ENCODE measurements at regions not wholly inside any gene's neighbourhood (a gene's known extent, or its start where the extent isn't known, plus 50 kb on each side); places are given as distances from the start of the nearest gene placed in this dataset.

- WGBS, 2 donors = 81 to 88% methylated on average over 3 of the region's 3 CpGs
- no peak for TF ChIP-seq POLR2AphosphoS5 (IDR thresholded peaks at IDR 0.05)
- TF ChIP-seq EP300 (IDR thresholded peaks at IDR 0.05) = no peak
- no peak for TF ChIP-seq POLR2A (IDR thresholded peaks at IDR 0.05)
- TF ChIP-seq, protein P1, sequence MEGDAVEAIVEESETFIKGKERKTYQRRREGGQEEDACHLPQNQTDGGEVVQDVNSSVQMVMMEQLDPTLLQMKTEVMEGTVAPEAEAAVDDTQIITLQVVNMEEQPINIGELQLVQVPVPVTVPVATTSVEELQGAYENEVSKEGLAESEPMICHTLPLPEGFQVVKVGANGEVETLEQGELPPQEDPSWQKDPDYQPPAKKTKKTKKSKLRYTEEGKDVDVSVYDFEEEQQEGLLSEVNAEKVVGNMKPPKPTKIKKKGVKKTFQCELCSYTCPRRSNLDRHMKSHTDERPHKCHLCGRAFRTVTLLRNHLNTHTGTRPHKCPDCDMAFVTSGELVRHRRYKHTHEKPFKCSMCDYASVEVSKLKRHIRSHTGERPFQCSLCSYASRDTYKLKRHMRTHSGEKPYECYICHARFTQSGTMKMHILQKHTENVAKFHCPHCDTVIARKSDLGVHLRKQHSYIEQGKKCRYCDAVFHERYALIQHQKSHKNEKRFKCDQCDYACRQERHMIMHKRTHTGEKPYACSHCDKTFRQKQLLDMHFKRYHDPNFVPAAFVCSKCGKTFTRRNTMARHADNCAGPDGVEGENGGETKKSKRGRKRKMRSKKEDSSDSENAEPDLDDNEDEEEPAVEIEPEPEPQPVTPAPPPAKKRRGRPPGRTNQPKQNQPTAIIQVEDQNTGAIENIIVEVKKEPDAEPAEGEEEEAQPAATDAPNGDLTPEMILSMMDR (IDR thresholded peaks at IDR 0.05) = no peak
- intact Hi-C loops (cut with DNase I) = no loop called here
Measured at GRCh38 chr3:88572450-88572849, 422.7 kb downstream of the C3orf38 start.

GRCh38 chr3:88573472-88573871 is 423.7 kb downstream of the C3orf38 start:
- intact Hi-C loops (cut with DNase I) = no loop called here
- no peak overlapping the region for H3K27ac ChIP-seq
- TF ChIP-seq POLR2AphosphoS5 (IDR thresholded peaks at IDR 0.05) = no peak
- TF ChIP-seq EP300 (IDR thresholded peaks at IDR 0.05) = no peak
- TF ChIP-seq POLR2A (IDR thresholded peaks at IDR 0.05) = no peak
- TF ChIP-seq, protein P1 (IDR thresholded peaks at IDR 0.05) = no peak
- H3K27me3 ChIP-seq = no peaks in the 10 kb centered on the region
- DNase-seq = no peak
- H3K4me1 ChIP-seq = no peaks in the 10 kb centered on the region
- WGBS, 2 donors = 85 to 87% methylated on average over 4 of the region's 4 CpGs
- no peaks in the 10 kb centered on the region for H3K36me3 ChIP-seq
- H3K4me3 ChIP-seq = no peak overlapping the region
- H3K9me3 ChIP-seq = no peaks in the 10 kb centered on the region

More at GRCh38 chr3:88572450-88572849, 422.7 kb downstream of the C3orf38 start:
- no peaks in the 10 kb centered on the region for H3K36me3 ChIP-seq
- no peaks in the 10 kb centered on the region for H3K27me3 ChIP-seq
- no peaks in the 10 kb centered on the region for H3K9me3 ChIP-seq
- H3K27ac ChIP-seq = no peak overlapping the region
- H3K4me1 ChIP-seq = no peaks in the 10 kb centered on the region
- no peak overlapping the region for H3K4me3 ChIP-seq
- DNase-seq = no peak

DNA sequence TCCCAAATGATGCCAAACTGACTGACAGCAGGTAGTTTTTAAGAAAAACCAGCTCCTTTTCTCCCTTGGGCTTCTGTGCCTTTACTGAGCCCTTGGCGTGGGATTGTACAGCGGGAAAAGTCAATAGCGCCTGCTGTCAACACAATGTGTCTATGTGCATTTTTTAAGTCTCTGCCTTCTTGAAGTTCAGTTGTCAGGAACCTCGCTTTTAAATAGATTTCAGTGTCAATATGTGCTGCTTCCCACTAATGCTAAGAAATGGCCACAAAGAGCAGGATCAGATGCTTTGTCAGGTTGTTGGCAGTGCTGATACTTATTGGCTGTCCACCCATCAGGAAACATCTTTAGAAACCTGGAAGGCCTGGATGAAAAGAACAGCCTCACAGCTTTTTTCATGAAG is 424.4 kb downstream of the C3orf38 start:
- TF ChIP-seq POLR2AphosphoS5 (IDR thresholded peaks at IDR 0.05) (no peak), POLR2A (IDR thresholded peaks at IDR 0.05) (no peak), EP300 (IDR thresholded peaks at IDR 0.05) (no peak)
- TF ChIP-seq, protein P1 (IDR thresholded peaks at IDR 0.05) = no peak
- no peak overlapping the region for H3K27ac ChIP-seq
- no peaks in the 10 kb centered on the region for H3K4me1 ChIP-seq
- 89 to 93% methylated on average over 4 of the region's 4 CpGs for WGBS, 2 donors
- intact Hi-C loops (cut with DNase I) = no loop called here
- no peaks in the 10 kb centered on the region for H3K9me3 ChIP-seq
- H3K36me3 ChIP-seq = no peaks in the 10 kb centered on the region
- no peak for DNase-seq
- H3K4me3 ChIP-seq = no peak overlapping the region
- H3K27me3 ChIP-seq = no peaks in the 10 kb centered on the region

DNA sequence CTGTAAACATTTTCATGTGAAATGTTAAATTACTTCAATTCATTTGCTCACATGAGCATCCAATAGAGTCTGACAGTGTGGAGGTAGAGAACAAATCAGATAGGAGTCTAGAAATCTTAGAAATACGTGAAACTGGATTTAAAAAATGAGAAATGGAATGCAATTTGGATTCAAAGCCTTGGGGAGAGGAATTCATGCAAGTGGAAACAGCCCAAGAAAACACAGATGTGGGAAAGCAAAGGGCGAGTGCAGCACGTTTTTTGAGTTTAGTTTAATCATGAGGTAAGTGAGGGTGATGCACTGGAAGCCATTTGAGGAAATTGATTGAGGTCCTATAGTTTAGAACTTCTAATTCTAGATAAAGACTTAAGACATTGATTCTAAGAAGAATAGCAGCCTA is 434.7 kb downstream of the C3orf38 start:
- DNase-seq = no peak
- intact Hi-C loops (cut with DNase I) = no loop called here
- Histone ChIP-seq H3K27ac (no peak overlapping the region), H3K9me3 (no peaks in the 10 kb centered on the region), H3K4me3 (no peak overlapping the region), H3K27me3 (no peaks in the 10 kb centered on the region), H3K36me3 (no peaks in the 10 kb centered on the region), H3K4me1 (no peaks in the 10 kb centered on the region)
- no peak for TF ChIP-seq EP300 (IDR thresholded peaks at IDR 0.05)
- no peak for TF ChIP-seq POLR2AphosphoS5 (IDR thresholded peaks at IDR 0.05)
- TF ChIP-seq POLR2A (IDR thresholded peaks at IDR 0.05) = no peak
- TF ChIP-seq, protein P1 (IDR thresholded peaks at IDR 0.05) = no peak
- 66 to 84% methylated on average over 3 of the region's 3 CpGs for WGBS, 2 donors

DNA sequence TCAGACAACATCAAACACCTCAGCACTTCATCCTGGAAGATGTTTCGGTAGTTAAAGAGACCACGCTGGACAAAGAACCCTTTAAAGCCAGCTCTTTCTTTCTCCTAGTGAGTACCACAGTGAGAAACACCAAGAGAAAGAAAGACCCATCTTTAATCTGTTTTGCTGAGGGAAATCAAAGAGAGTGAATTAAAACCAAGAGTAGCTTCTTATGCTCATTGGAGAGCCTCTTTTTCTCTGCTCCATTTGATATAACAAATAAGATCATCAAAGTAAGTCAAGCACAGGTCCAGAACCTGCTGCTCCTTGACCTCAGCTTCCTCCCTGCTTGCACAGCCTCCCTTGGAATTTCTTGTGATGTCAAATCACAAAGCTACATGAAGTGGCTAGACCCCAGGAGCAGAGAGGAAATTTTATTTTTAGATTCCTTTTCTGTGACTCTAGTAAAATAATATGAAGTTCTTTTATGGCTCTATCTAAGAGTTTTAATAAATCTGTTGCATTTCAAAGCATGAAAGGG is 436.4 kb downstream of the C3orf38 start:
- DNase-seq = no peak
- Histone ChIP-seq H3K4me3 (no peak overlapping the region), H3K9me3 (no peaks in the 10 kb centered on the region), H3K4me1 (no peaks in the 10 kb centered on the region), H3K27ac (no peak overlapping the region), H3K27me3 (no peaks in the 10 kb centered on the region), H3K36me3 (no peaks in the 10 kb centered on the region)
- intact Hi-C loops (cut with DNase I) = no loop called here
- 91 to 94% methylated on average over 2 of the region's 2 CpGs for WGBS, 2 donors
- TF ChIP-seq, protein P1 (IDR thresholded peaks at IDR 0.05) = no peak
- TF ChIP-seq POLR2A (IDR thresholded peaks at IDR 0.05) (no peak), POLR2AphosphoS5 (IDR thresholded peaks at IDR 0.05) (no peak), EP300 (IDR thresholded peaks at IDR 0.05) (no peak)
